ENCODE measurements at regions not wholly inside any gene's neighbourhood (a gene's known extent, or its start where the extent isn't known, plus 50 kb on each side); places are given as distances from the start of the nearest gene placed in this dataset.

DNA sequence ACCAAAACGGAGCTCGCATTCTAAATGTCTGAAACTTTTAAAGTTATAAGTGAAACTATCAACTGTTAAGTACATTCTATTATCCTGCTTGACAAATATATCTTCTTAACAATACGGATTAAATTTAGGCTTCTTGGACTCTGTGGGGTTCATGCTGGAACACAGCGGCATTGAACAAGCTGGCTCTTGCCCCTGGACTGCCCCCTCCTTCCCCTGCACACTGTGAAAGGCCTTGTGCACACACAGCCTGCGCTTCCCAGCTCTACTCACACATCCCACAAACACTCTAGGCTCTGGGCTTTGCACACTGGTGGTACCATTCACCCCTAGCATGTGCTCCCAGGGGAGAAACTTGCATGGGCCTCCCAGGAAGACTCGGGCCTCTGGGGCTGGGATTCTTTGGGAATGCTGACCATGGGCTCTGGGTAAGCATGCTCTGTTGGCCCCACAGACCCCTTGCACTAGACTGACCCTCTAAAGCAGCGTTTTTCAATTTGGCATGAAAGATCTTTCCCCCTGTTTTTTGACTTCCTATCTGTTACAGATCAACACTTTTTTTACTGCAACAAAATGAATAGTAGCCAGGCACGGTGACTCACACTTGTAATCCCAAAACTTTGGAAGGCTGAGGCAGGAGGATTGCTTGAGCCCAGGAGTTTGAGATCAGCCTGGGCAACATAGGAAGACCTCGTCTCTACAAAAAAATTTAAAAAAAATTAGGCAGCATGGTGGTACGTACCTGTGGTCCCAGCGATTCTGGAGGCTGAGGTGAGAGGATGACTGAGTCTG, 96.2 kb upstream of the CPM start:
- DNase-seq (no peak), ATAC-seq (ENCODE audit: insufficient read depth, low FRiP score) (no peak)
- no peak overlapping the region for H3K9ac ChIP-seq (ENCODE audit: insufficient read depth in 1 of 2, low read length in 2 of 2)
- no peak for TF ChIP-seq CTCF (IDR thresholded peaks at IDR 0.05; ENCODE audit: control extremely low read depth, extremely low read depth)
- H3K9me3 ChIP-seq (ENCODE audit: control insufficient read depth in 4 of 4, insufficient read depth in 3 of 4, low read length in 3 of 4), result no peaks in the 10 kb centered on the region
- no peak overlapping the region for H3K4me3 ChIP-seq
- H3K4me1 ChIP-seq (ENCODE audit: control insufficient read depth in 5 of 5, insufficient read depth in 5 of 5, low read length in 5 of 5), result no peaks in the 10 kb centered on the region
- no peaks in the 10 kb centered on the region for H3K36me3 ChIP-seq (ENCODE audit: control insufficient read depth in 4 of 4, insufficient read depth in 4 of 4, low read length in 4 of 4)
- 91 to 94% methylated on average over 11 of the region's 11 CpGs for WGBS, 2 donors
- no peak overlapping the region for H3K27ac ChIP-seq (ENCODE audit: low read depth in 1 of 2, low read length in 1 of 2)
- H3K27me3 ChIP-seq (ENCODE audit: control insufficient read depth in 3 of 3, insufficient read depth in 3 of 3, low read length in 2 of 3), result no peaks in the 10 kb centered on the region

- no peak for ATAC-seq (ENCODE audit: insufficient read depth, low FRiP score)
- no peak for DNase-seq
- no peak for TF ChIP-seq CTCF (IDR thresholded peaks at IDR 0.05; ENCODE audit: control extremely low read depth, extremely low read depth)
- Histone ChIP-seq H3K36me3 (ENCODE audit: control insufficient read depth in 4 of 4, insufficient read depth in 4 of 4, low read length in 4 of 4) (no peaks in the 10 kb centered on the region), H3K9me3 (ENCODE audit: control insufficient read depth in 4 of 4, insufficient read depth in 3 of 4, low read length in 3 of 4) (no peaks in the 10 kb centered on the region), H3K9ac (ENCODE audit: insufficient read depth in 1 of 2, low read length in 2 of 2) (no peak overlapping the region), H3K27me3 (ENCODE audit: control insufficient read depth in 3 of 3, insufficient read depth in 3 of 3, low read length in 2 of 3) (no peaks in the 10 kb centered on the region), H3K27ac (ENCODE audit: low read depth in 1 of 2, low read length in 1 of 2) (no peak overlapping the region), H3K4me3 (no peak overlapping the region), H3K4me1 (ENCODE audit: control insufficient read depth in 5 of 5, insufficient read depth in 5 of 5, low read length in 5 of 5) (no peaks in the 10 kb centered on the region)
- WGBS, 2 donors, result 92 to 93% methylated on average over 2 of the region's 2 CpGs
Measured at GRCh38 chr12:69030321-69030720, 97.3 kb upstream of the CPM start.

DNA sequence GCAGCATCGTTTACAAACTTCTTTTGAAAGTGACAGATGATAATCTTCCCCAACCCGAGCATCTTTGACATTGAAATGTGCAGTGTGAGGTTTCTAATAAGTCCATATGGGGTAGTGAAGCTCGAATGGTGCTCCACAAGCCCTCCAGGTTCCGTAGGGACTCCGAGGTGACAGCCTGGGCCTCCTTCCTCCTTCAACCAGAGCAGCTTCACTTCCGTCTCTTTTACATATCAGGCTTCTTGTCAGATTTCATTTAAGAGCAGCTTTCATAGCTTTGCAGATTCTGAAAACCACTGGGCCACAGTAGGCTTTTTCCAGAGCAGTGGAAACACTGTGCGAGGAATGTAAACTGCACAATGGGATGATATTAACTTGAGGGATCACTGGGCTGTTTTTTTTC, 103.6 kb upstream of the CPM start:
- Histone ChIP-seq H3K27me3 (ENCODE audit: control insufficient read depth in 3 of 3, insufficient read depth in 3 of 3, low read length in 2 of 3) (no peaks in the 10 kb centered on the region), H3K4me3 (no peak overlapping the region), H3K9ac (ENCODE audit: insufficient read depth in 1 of 2, low read length in 2 of 2) (no peak overlapping the region), H3K36me3 (ENCODE audit: control insufficient read depth in 4 of 4, insufficient read depth in 4 of 4, low read length in 4 of 4) (no peaks in the 10 kb centered on the region), H3K4me1 (ENCODE audit: control insufficient read depth in 5 of 5, insufficient read depth in 5 of 5, low read length in 5 of 5) (no peaks in the 10 kb centered on the region), H3K9me3 (ENCODE audit: control insufficient read depth in 4 of 4, insufficient read depth in 3 of 4, low read length in 3 of 4) (no peaks in the 10 kb centered on the region), H3K27ac (ENCODE audit: low read depth in 1 of 2, low read length in 1 of 2) (no peak overlapping the region)
- WGBS, 2 donors, result 72 to 87% methylated on average over 7 of the region's 7 CpGs
- ATAC-seq (ENCODE audit: insufficient read depth, low FRiP score) (no peak), DNase-seq (no peak)
- no peak for TF ChIP-seq CTCF (IDR thresholded peaks at IDR 0.05; ENCODE audit: control extremely low read depth, extremely low read depth)

- DNase-seq (peak in 1 of 3 donors; percentile 23), ATAC-seq (ENCODE audit: insufficient read depth, low FRiP score) (no peak)
- no peak overlapping the region for H3K4me3 ChIP-seq
- no peaks in the 10 kb centered on the region for H3K9me3 ChIP-seq (ENCODE audit: control insufficient read depth in 4 of 4, insufficient read depth in 3 of 4, low read length in 3 of 4)
- 70 to 91% methylated on average over 4 of the region's 4 CpGs for WGBS, 2 donors
- no peaks in the 10 kb centered on the region for H3K36me3 ChIP-seq (ENCODE audit: control insufficient read depth in 4 of 4, insufficient read depth in 4 of 4, low read length in 4 of 4)
- H3K9ac ChIP-seq (ENCODE audit: insufficient read depth in 1 of 2, low read length in 2 of 2), result no peak overlapping the region
- no peak for TF ChIP-seq CTCF (IDR thresholded peaks at IDR 0.05; ENCODE audit: control extremely low read depth, extremely low read depth)
- H3K27ac ChIP-seq (ENCODE audit: low read depth in 1 of 2, low read length in 1 of 2), result no peak overlapping the region
- no peaks in the 10 kb centered on the region for H3K27me3 ChIP-seq (ENCODE audit: control insufficient read depth in 3 of 3, insufficient read depth in 3 of 3, low read length in 2 of 3)
- H3K4me1 ChIP-seq (ENCODE audit: control insufficient read depth in 5 of 5, insufficient read depth in 5 of 5, low read length in 5 of 5), result no peaks in the 10 kb centered on the region
Measured at GRCh38 chr12:69036999-69037398, 104.0 kb upstream of the CPM start.
